Mammary epithelial cell (primary cell): ENCODE measurements at regions not wholly inside any gene's neighbourhood (a gene's known extent, or its start where the extent isn't known, plus 50 kb on each side); places are given as distances from the start of the nearest gene placed in this dataset.

Source experiments
- CTCF ChIP-seq, 2 donors: IDR thresholded peaks in 1 of 2; conservative IDR thresholded peaks in 1 of 2; 2 replicates each; pipeline ENCODE4 v1.5.1; 2011 to 2012; ENCODE audit warnings: inconsistent platforms in 2 of 2, low read length in 2 of 2, mild to moderate bottlenecking in 2 of 2, control low read depth in 1 of 2, low read depth in 1 of 2; ENCODE audit not compliant: insufficient read depth in 1 of 2; ENCODE audit errors: extremely low read depth in 1 of 2
- EZH2 ChIP-seq: IDR thresholded peaks from 2 replicates; pipeline ENCODE4 v1.6.1; 2012; ENCODE audit warnings: low read length, inconsistent platforms, borderline replicate concordance

GRCh38 chr16:25586826-25587225 lies 104.9 kb upstream of the HS3ST4 start:
- no peak for TF ChIP-seq CTCF (conservative IDR thresholded peaks at IDR 0.05 in 1 of 2, IDR thresholded peaks at IDR 0.05 in 1 of 2; ENCODE audit: extremely low read depth in 1 of 2, insufficient read depth in 1 of 2, low read depth in 1 of 2, low read length in 2 of 2)
- no peak for TF ChIP-seq EZH2
